ENCODE measurements at regions not wholly inside any gene's neighbourhood (a gene's known extent, or its start where the extent isn't known, plus 50 kb on each side); places are given as distances from the start of the nearest gene placed in this dataset.

DNA sequence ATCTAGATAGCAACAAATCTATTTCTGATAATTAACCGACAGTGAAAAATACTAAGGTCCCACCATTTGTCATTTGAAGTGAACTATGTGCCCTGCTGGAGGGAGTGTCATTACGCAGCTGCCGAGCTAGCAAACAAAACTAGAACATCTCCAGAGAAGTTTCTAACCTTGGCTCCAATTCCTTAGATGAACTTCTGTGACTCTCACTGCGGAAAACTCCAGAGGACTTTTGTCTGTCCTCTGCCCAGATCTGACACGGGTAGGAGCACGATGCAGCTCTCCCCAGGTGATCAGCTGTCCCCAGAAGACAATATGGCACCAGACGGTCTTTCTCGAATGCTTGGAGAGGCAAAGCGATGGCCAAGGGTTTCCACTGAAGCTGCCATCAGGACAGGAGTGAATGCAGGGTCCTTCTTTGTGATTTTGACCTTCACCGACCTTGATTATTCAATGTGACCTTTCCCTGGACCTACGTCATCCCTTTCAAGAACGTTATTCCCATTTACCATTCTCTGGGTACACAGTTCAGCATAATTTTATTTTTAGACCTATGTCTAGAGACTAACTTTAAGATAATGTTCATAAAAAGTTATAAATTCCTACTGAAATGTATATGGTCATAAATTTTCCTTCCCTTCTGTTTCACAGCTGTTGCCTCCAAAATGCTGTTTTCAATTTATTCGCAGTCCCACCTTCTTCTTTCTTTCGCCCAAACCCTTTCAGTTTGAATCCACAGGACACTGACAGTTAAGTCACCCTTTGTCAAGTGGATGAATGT, 116.7 kb upstream of the C7orf33 start:
- TF ChIP-seq POLR2A (IDR thresholded peaks at IDR 0.05; ENCODE audit: low read length) = no peak
- no peak for TF ChIP-seq RCOR1 (IDR thresholded peaks at IDR 0.05; ENCODE audit: low read depth, low read length)
- TF ChIP-seq, protein P1, sequence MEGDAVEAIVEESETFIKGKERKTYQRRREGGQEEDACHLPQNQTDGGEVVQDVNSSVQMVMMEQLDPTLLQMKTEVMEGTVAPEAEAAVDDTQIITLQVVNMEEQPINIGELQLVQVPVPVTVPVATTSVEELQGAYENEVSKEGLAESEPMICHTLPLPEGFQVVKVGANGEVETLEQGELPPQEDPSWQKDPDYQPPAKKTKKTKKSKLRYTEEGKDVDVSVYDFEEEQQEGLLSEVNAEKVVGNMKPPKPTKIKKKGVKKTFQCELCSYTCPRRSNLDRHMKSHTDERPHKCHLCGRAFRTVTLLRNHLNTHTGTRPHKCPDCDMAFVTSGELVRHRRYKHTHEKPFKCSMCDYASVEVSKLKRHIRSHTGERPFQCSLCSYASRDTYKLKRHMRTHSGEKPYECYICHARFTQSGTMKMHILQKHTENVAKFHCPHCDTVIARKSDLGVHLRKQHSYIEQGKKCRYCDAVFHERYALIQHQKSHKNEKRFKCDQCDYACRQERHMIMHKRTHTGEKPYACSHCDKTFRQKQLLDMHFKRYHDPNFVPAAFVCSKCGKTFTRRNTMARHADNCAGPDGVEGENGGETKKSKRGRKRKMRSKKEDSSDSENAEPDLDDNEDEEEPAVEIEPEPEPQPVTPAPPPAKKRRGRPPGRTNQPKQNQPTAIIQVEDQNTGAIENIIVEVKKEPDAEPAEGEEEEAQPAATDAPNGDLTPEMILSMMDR (IDR thresholded peaks at IDR 0.05) = no peak
- no peak for TF ChIP-seq CEBPB (IDR thresholded peaks at IDR 0.05)
- TF ChIP-seq, protein P2, sequence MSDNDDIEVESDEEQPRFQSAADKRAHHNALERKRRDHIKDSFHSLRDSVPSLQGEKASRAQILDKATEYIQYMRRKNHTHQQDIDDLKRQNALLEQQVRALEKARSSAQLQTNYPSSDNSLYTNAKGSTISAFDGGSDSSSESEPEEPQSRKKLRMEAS (IDR thresholded peaks at IDR 0.05) = no peak
- no peak for TF ChIP-seq ESRRA (IDR thresholded peaks at IDR 0.05; ENCODE audit: borderline replicate concordance, low read length)
- TF ChIP-seq RAD21 (conservative IDR thresholded peaks at IDR 0.05 in 1 of 2, IDR thresholded peaks at IDR 0.05 in 1 of 2) = no peak
- no peak for TF ChIP-seq JUN (IDR thresholded peaks at IDR 0.05)
- TF ChIP-seq SREBF2 (IDR thresholded peaks at IDR 0.05) = no peak
- TF ChIP-seq HOXA7 (CRISPR knock-in tag; IDR thresholded peaks at IDR 0.05) = no peak
- TF ChIP-seq MAZ (IDR thresholded peaks at IDR 0.05; ENCODE audit: borderline replicate concordance, low read depth, low read length) = no peak
- TF ChIP-seq ZSCAN20 (CRISPR knock-in tag; IDR thresholded peaks at IDR 0.05) = no peak
- no peak for TF ChIP-seq RNF2 (IDR thresholded peaks at IDR 0.05; ENCODE audit: borderline replicate concordance, low read depth)
- TF ChIP-seq BHLHE40 (IDR thresholded peaks at IDR 0.05; ENCODE audit: low read depth, low read length) = no peak
